Smooth muscle cell of the brain vasculature (primary cell): ENCODE measurements at regions not wholly inside any gene's neighbourhood (a gene's known extent, or its start where the extent isn't known, plus 50 kb on each side); places are given as distances from the start of the nearest gene placed in this dataset.

Source experiments
- DNase-seq: peaks from one replicate; pipeline ENCODE4 v3.0.0-alpha.2; 2012; ENCODE audit warnings: low read depth, low spot score

DNA sequence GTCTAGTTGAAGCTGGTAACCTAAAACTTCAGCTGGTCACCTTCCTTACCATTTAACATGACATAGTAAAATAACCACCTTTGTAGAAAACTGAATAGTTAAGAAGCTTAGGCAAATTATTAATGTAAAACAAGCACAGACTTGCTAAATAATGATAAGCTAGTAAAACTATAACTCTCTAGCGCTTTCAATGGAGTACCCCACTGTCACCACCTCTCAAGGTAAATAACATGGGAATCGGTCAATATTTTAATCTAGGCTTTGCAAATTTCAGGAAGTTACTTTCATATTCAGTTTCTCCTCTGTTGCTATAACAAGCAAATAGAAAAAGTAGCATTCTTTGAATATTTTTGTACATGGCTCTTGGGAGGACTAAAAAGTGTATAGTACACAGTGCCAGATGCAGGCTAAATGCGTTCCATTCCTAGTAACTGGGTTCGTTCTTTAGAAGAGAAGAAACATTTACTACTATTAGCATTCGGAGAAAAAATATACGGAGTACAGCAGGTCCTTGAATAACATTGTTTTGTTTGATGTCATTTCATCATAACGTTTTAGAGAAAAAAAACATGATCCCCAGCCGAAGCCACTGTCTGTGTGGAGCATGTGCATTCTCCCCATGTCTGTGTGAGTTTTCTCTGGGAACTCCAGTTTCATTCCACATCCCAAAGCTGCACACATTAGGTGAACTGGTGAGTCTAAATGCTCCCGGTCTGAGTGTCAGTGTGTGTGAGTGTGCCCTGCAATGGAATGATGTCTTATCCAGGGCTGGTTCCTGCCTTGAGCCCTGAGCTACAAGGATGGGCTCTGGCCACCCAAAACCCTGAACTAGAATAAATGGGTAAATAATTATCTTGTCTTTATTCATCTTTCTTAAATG lies 52.5 kb downstream of the EPRS1 start:
- DNase-seq: no peak

- DNase-seq: no peak
Measured at GRCh38 chr1:219991919-219992318, 54.4 kb downstream of the EPRS1 start.

DNA sequence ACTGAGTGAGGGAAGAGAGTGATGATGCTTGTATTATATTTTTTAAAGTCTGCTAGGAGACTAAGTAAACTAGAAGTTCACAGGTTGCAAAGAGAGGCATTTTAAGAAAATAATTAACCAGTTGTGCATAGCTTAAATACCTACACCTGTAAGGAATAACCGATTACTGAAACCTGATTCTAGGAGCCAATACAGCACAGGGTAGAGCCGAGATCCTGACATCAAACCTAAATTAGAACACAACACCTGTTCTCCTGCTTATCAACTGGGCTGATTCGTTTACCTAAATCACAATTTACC lies 54.8 kb downstream of the EPRS1 start:
- no peak for DNase-seq

DNA sequence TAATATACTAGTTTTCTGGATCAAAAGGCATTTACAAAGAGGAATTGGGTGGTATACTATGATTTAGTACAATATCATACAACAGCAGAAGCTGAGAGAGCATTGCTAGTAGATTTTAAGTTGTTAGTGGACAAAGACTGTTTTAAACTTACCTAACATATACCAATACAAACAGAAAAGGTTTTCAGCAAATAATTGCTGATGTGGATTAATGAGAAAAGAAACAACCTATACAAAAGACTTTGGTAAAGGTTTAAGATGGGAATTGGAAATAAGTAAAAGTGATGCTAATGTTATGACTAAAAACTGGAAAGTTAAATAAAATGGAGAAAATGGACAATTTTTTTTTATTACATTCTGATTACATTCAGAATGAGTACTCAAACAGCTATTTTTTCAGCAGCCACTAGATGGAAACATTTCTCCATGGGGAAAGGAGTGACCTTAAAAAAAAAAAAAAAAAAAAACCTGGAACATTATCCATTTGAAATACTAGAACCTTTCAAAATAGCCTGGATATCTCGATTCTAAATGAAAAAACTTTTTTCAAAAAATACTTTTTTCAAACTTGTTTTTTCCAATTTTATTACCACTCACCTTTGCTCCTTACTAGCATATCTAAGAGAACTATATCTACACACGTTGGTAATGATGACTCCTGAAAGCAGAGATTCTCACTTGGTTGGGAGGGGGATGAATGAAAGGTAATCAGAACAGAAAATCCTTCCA lies 55.4 kb downstream of the EPRS1 start:
- DNase-seq: peak; percentile 17

GRCh38 chr1:219989766-219990165 lies 56.5 kb downstream of the EPRS1 start:
- no peak for DNase-seq

DNA sequence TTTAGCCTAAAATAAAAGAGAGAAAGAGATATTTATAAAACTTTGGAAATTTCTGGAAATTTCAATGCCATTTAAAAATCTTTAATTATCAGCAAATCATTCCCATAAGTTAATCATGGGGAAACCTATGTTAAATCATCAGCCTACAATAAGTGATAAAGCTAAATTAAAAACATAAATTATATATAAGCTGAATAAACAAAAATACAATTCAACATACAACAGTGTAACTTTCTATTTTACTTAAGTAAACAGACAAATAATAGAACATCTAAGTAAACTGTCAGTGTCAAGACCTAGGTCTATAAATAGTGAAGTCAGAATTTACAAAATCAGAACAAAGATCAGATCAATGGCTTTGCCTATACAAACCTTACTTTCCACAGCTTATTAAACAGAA lies 57.5 kb downstream of the EPRS1 start:
- DNase-seq: no peak

DNA sequence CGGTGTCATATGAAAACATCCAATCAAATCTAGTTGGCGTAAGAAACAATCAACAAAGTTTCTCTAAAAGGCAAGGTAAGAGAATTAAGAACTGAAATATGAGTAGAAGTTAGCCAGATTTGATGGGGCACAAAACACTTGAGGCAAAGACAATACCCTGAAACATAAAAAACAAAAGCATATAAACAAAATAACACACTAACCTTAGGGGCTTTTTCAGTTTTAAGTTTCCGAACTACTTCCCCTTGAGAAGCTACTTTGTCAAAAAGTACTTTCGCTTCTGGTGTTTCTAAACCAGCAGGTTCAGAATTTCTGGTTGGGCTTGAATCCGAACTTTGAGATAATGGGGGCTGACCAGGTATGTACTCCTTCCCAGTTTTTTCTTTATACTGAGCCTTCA lies 57.9 kb downstream of the EPRS1 start:
- no peak for DNase-seq

DNA sequence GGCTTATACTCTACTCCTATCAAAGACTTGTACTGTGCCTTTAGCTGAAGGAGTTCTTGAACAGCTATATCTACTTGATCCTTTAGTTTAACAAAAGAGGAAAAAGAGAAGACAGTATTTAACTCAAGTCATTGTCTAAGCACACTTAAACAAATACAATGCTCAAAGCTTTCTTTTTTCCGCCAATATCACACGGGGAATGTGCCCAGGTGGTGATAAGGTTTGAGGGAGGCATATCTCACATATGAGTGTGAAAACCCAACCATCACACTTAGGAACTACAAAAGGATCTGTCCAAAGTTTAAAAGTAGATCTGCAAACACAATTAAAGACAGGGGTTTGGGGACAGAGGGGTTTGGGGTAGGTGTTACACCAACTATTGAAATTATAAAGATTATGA lies 59.0 kb upstream of the SLC30A10 start:
- no peak for DNase-seq

GRCh38 chr1:219985169-219985568 lies 56.8 kb upstream of the SLC30A10 start:
- DNase-seq: no peak
